Lower lobe of right lung (tissue), 2 donors: ENCODE measurements at regions not wholly inside any gene's neighbourhood (a gene's known extent, or its start where the extent isn't known, plus 50 kb on each side); places are given as distances from the start of the nearest gene placed in this dataset.

Experiments used
- ATAC-seq, 2 donors: fragments of 200-7000 bp; cut with Tn5 transposase; one replicate each; pipeline ENCODE4 v1.9.1; 2020 to 2022; ENCODE audit warnings: mild to moderate bottlenecking in 2 of 2, moderate library complexity in 2 of 2
- DNase-seq: peaks from one replicate; pipeline ENCODE4 v3.0.0-alpha.2; 2020
- H3K27ac ChIP-seq: fragments of 200-600 bp; one replicate; pipeline ENCODE4 v1.8.0; 2022
- H3K27me3 ChIP-seq: fragments of 200-600 bp; one replicate; pipeline ENCODE4 v1.8.0; 2022; ENCODE audit warnings: low read depth
- H3K36me3 ChIP-seq: fragments of 200-600 bp; one replicate; pipeline ENCODE4 v1.8.0; 2022; ENCODE audit warnings: mild to moderate bottlenecking
- H3K4me1 ChIP-seq: fragments of 200-600 bp; one replicate; pipeline ENCODE4 v1.8.0; 2022
- H3K4me3 ChIP-seq: fragments of 200-600 bp; one replicate; pipeline ENCODE4 v1.8.0; 2022; ENCODE audit warnings: mild to moderate bottlenecking
- H3K9me3 ChIP-seq: fragments of 200-600 bp; one replicate; pipeline ENCODE4 v1.8.0; 2022
- intact Hi-C: fragments of 100-400 bp; cut with DNase I; formaldehyde crosslinking; loops from one replicate; pipeline ENCODE4 v1.11.0; 2022
- TF ChIP-seq, protein P1 (sequence below): fragments of 200-600 bp; IDR thresholded peaks from one replicate; pipeline ENCODE4 v1.8.0; 2022; ENCODE audit warnings: antibody characterized with exemption, mild to moderate bottlenecking
- donor health status: DM: no; HTN: yes; CAD: no; lungs with severe emphysema.

DNA sequence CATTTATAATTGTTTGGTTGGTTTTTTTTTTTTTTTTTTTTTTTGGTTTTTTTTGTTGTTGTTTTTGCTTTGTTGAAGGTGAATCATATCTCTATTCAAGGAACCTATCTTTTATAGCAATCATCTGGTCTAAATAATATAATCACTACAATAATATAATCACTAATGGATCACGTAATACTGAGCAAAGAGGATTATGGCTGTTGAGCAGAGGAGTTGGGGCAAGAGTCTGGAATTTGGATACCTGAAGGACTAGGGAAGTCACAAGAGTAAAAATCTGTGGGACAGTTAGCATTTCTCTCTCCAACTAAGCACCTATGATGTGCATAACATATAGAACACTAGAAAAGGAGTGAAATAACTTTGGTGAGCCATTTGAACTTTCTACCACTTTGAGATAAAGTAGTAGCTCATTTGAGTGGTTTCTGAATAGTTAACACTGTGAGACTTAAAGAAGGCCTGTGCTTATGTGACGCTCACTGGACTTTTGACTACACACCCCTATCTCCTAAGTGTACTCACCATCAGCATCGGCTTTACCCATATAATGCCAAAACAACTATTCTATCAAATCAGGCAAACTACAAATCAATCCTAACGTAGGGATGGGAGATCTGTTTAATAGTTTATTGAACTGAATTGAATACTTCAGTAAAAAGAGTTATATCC is 564.9 kb upstream of the TUSC1 start:
- H3K36me3 ChIP-seq: no peaks in the 10 kb centered on the region
- no peak for ATAC-seq
- TF ChIP-seq, protein P1, sequence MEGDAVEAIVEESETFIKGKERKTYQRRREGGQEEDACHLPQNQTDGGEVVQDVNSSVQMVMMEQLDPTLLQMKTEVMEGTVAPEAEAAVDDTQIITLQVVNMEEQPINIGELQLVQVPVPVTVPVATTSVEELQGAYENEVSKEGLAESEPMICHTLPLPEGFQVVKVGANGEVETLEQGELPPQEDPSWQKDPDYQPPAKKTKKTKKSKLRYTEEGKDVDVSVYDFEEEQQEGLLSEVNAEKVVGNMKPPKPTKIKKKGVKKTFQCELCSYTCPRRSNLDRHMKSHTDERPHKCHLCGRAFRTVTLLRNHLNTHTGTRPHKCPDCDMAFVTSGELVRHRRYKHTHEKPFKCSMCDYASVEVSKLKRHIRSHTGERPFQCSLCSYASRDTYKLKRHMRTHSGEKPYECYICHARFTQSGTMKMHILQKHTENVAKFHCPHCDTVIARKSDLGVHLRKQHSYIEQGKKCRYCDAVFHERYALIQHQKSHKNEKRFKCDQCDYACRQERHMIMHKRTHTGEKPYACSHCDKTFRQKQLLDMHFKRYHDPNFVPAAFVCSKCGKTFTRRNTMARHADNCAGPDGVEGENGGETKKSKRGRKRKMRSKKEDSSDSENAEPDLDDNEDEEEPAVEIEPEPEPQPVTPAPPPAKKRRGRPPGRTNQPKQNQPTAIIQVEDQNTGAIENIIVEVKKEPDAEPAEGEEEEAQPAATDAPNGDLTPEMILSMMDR: no peak
- intact Hi-C loops: no loop called here
- no peak overlapping the region for H3K4me3 ChIP-seq
- no peaks in the 10 kb centered on the region for H3K9me3 ChIP-seq
- no peaks in the 10 kb centered on the region for H3K4me1 ChIP-seq
- DNase-seq: no peak
- no peak overlapping the region for H3K27ac ChIP-seq
- no peaks in the 10 kb centered on the region for H3K27me3 ChIP-seq

- Histone ChIP-seq H3K4me3 (no peak overlapping the region), H3K27me3 (no peaks in the 10 kb centered on the region), H3K4me1 (no peaks in the 10 kb centered on the region), H3K27ac (no peak overlapping the region), H3K9me3 (no peaks in the 10 kb centered on the region), H3K36me3 (no peaks in the 10 kb centered on the region)
- TF ChIP-seq, protein P1: no peak
- intact Hi-C loops: no loop called here
- no peak for ATAC-seq
- DNase-seq: no peak
Observed at GRCh38 chr9:26240020-26240419, 561.8 kb upstream of the TUSC1 start.

DNA sequence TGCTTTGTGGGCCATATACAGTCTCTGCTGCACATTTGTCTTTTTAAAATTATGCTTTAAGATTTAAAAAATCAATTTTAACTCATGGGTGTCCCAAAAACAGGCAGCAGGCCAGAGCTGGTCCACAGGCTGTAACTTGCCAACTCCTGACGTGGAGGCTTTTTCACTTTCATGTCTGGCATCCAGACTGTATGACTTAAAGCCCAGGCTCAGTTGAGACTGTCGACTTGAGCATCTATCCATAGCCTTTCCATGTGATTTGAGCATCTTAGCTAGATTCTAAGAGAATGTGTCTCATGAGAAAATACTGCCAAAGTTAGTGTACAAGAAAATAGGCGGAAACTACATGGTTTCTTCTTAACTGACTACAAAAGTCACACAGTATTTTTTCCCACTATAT is 559.0 kb upstream of the TUSC1 start:
- ATAC-seq (no peak), DNase-seq (no peak)
- Histone ChIP-seq H3K9me3 (no peaks in the 10 kb centered on the region), H3K4me3 (no peak overlapping the region), H3K27ac (no peak overlapping the region), H3K4me1 (no peaks in the 10 kb centered on the region), H3K27me3 (no peaks in the 10 kb centered on the region), H3K36me3 (no peaks in the 10 kb centered on the region)
- intact Hi-C loops: no loop called here
- TF ChIP-seq, protein P1: no peak

DNA sequence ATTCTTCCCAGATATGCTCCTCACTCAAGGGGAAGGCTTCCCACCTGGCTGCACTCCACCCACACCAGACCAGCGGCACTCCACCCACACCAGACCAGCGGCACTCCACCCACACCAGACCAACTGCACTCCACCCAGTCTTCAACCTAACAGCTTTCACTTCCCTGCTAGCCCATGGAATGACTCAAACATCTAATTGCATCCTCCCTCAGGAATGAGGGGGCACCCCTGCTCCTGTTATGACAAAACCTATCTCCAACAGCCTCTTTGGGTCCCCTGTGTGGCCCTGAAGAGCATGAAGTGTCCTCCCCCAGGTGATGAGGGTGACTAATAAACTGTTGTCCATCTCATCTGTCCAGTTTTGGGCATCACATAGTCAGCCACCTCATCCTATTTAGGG is 556.6 kb upstream of the TUSC1 start:
- Histone ChIP-seq H3K9me3 (no peaks in the 10 kb centered on the region), H3K36me3 (no peaks in the 10 kb centered on the region), H3K4me3 (no peak overlapping the region), H3K27ac (no peak overlapping the region), H3K4me1 (no peaks in the 10 kb centered on the region), H3K27me3 (no peaks in the 10 kb centered on the region)
- no peak for DNase-seq
- intact Hi-C loops: no loop called here
- TF ChIP-seq, protein P1: no peak
- ATAC-seq: no peak

DNA sequence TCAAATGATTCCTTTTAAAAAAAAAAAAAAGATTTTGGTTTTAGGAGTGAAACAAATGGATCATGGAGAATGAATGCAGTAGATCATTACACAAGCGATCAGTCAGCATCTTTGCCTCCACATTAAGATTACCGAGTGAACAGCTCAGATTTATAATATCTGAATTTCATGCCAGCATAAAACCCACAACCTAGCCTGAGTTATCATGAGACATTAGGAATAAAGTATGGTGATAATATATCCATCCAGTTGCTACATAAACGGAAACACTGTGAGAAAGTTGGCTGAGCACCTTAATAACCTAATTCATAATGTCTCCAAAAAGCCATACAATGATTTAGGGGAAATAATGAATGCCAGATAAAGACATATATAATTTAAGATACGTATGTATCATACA is 553.1 kb upstream of the TUSC1 start:
- no peaks in the 10 kb centered on the region for H3K36me3 ChIP-seq
- intact Hi-C loops: no loop called here
- TF ChIP-seq, protein P1: no peak

More for the DNA sequence above, 553.1 kb upstream of the TUSC1 start:
- Histone ChIP-seq H3K9me3 (no peaks in the 10 kb centered on the region), H3K4me1 (no peaks in the 10 kb centered on the region), H3K4me3 (no peak overlapping the region), H3K27ac (no peak overlapping the region), H3K27me3 (no peaks in the 10 kb centered on the region)
- ATAC-seq: no peak
- DNase-seq: no peak
